Keratinocyte (primary cell): ENCODE measurements at regions not wholly inside any gene's neighbourhood (a gene's known extent, or its start where the extent isn't known, plus 50 kb on each side); places are given as distances from the start of the nearest gene placed in this dataset.

ENCODE experiments used
- DNase-seq: peaks from one replicate; pipeline ENCODE4 v3.0.0-alpha.2; 2011; ENCODE audit warnings: low read depth, missing footprints, low spot score
- FAIRE-seq: peaks from 2 replicates; lab custom pipeline; 2011; peaks lifted over from hg19 to GRCh38; lab: Jason Lieb, UNC
- H2AFZ ChIP-seq: 2 replicates; pipeline ENCODE4 v1.6.0; 2012; ENCODE audit warnings: low read length, control low read depth, inconsistent platforms; ENCODE audit not compliant: control insufficient read depth
- H3K27ac ChIP-seq: 2 replicates; pipeline ENCODE4 v1.5.1; 2011; ENCODE audit warnings: low read length; ENCODE audit not compliant: control insufficient read depth, insufficient read depth
- H3K27me3 ChIP-seq: 3 replicates; pipeline ENCODE4 v1.6.0; 2011; ENCODE audit warnings: low read length; ENCODE audit not compliant: control insufficient read depth, insufficient read depth; ENCODE audit errors: extremely low read depth
- H3K36me3 ChIP-seq, 2 experiments: 2 replicates in 1 of 2; 3 replicates in 1 of 2; pipeline ENCODE4 v1.5.1; 2011; ENCODE audit warnings: low read length in 2 of 2, mild to moderate bottlenecking in 1 of 2; ENCODE audit not compliant: control insufficient read depth in 2 of 2, insufficient read depth in 2 of 2; ENCODE audit errors: extremely low read depth in 1 of 2
- H3K4me1 ChIP-seq: 3 replicates; pipeline ENCODE4 v1.5.1; 2011; ENCODE audit warnings: low read length; ENCODE audit not compliant: control insufficient read depth, insufficient read depth; ENCODE audit errors: extremely low read depth
- H3K4me2 ChIP-seq: 3 replicates; pipeline ENCODE4 v1.6.0; 2011; ENCODE audit warnings: low read depth, low read length; ENCODE audit not compliant: control insufficient read depth, insufficient read depth; ENCODE audit errors: extremely low read depth
- H3K4me3 ChIP-seq, 3 experiments: fragments of 200-600 bp in 1 of 3; sonication (generic) in 1 of 3; 2 replicates in 2 of 3; 3 replicates in 1 of 3; pipeline ENCODE4 v1.5.1; 2011 to 2016; ENCODE audit warnings: low read length in 3 of 3, mild to moderate bottlenecking in 3 of 3, control low read depth in 2 of 3, inconsistent platforms in 1 of 3, low read depth in 1 of 3, mixed read lengths in 1 of 3, mixed run types in 1 of 3, moderate library complexity in 1 of 3; ENCODE audit not compliant: control insufficient read depth in 2 of 3, insufficient read depth in 2 of 3; ENCODE audit errors: extremely low read depth in 1 of 3
- H3K79me2 ChIP-seq: 2 replicates; pipeline ENCODE4 v1.6.0; 2012; ENCODE audit warnings: low read length; ENCODE audit not compliant: control insufficient read depth, insufficient read depth
- H3K9ac ChIP-seq: 3 replicates; pipeline ENCODE4 v1.6.0; 2011; ENCODE audit warnings: low read length; ENCODE audit not compliant: control insufficient read depth, insufficient read depth; ENCODE audit errors: extremely low read depth
- H3K9me1 ChIP-seq: 3 replicates; pipeline ENCODE4 v1.6.0; 2011; ENCODE audit warnings: low read length; ENCODE audit not compliant: control insufficient read depth, insufficient read depth; ENCODE audit errors: extremely low read depth
- H3K9me3 ChIP-seq: 2 replicates; pipeline ENCODE4 v1.5.1; 2012; ENCODE audit warnings: low read depth, low read length; ENCODE audit not compliant: control insufficient read depth
- H4K20me1 ChIP-seq: 3 replicates; pipeline ENCODE4 v1.6.0; 2011; ENCODE audit warnings: low read length; ENCODE audit not compliant: control insufficient read depth, insufficient read depth; ENCODE audit errors: extremely low read depth
- EZH2 ChIP-seq: IDR thresholded peaks from one replicate; pipeline ENCODE4 v1.6.1; 2012; ENCODE audit warnings: inconsistent platforms, mild to moderate bottlenecking, low read length, moderate library complexity
- dilution Hi-C: fragments of 300-500 bp; cut with MboI; formaldehyde crosslinking; loops from one replicate; pipeline ENCODE4 v1.7.0; 2020; ENCODE audit warnings: low sequenced_read_pairs; ENCODE audit not compliant: extremely low pct_ligation_motif_present
- TF ChIP-seq, protein P1 (sequence below), 3 experiments: IDR thresholded peaks in 1 of 3; conservative IDR thresholded peaks in 1 of 3; optimal IDR thresholded peaks in 1 of 3; 2 replicates in 2 of 3; 3 replicates in 1 of 3; pipeline versions ENCODE3 to v1.5.1; 2011; ENCODE audit warnings: low read length in 3 of 3, mild to moderate bottlenecking in 3 of 3, moderate library complexity in 2 of 3, control low read depth in 1 of 3, inconsistent platforms in 1 of 3; ENCODE audit not compliant: insufficient read depth in 2 of 3; ENCODE audit errors: extremely low read depth in 1 of 3

DNA sequence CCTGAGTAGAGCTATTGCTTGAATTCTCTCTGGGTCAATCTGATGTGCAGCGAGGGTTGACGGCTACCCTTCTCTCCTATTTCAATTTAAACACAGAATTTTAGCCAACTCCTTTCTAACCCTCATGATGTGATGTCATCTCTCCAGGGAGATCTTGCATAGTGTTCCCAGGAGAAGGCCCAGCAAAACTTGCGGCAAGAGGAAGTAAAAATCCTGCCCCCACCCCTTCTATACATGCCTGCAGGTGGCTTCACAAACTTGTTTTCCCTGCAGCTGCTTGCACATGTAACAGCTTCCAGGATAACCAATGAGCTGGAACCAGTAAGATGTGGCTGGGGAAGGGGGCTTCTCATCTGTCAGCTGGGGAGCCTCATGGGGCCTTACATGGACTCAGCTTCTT lies 169.3 kb upstream of the CDH4 start:
- peaks cover 26% of the 10 kb centered on the region for H3K27me3 ChIP-seq
- no peak overlapping the region for H3K4me2 ChIP-seq
- DNase-seq (no peak), FAIRE-seq (no peak)
- H4K20me1 ChIP-seq, result no peaks in the 10 kb centered on the region
- no peaks in the 10 kb centered on the region for H3K4me1 ChIP-seq
- H3K9ac ChIP-seq, result no peak overlapping the region
- no peak overlapping the region for H2AFZ ChIP-seq
- dilution Hi-C loops, result no loop called here
- H3K36me3 ChIP-seq, result no peaks in the 10 kb centered on the region
- TF ChIP-seq EZH2, result no peak
- TF ChIP-seq, protein P1, sequence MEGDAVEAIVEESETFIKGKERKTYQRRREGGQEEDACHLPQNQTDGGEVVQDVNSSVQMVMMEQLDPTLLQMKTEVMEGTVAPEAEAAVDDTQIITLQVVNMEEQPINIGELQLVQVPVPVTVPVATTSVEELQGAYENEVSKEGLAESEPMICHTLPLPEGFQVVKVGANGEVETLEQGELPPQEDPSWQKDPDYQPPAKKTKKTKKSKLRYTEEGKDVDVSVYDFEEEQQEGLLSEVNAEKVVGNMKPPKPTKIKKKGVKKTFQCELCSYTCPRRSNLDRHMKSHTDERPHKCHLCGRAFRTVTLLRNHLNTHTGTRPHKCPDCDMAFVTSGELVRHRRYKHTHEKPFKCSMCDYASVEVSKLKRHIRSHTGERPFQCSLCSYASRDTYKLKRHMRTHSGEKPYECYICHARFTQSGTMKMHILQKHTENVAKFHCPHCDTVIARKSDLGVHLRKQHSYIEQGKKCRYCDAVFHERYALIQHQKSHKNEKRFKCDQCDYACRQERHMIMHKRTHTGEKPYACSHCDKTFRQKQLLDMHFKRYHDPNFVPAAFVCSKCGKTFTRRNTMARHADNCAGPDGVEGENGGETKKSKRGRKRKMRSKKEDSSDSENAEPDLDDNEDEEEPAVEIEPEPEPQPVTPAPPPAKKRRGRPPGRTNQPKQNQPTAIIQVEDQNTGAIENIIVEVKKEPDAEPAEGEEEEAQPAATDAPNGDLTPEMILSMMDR (optimal IDR thresholded peaks at IDR 0.05 in 1 of 3, IDR thresholded peaks at IDR 0.05 in 1 of 3, conservative IDR thresholded peaks at IDR 0.05 in 1 of 3; ENCODE audit: extremely low read depth in 1 of 3, insufficient read depth in 2 of 3, low read length in 3 of 3), result no peak
- no peak overlapping the region for H3K27ac ChIP-seq
- no peak overlapping the region for H3K4me3 ChIP-seq
- no peaks in the 10 kb centered on the region for H3K79me2 ChIP-seq
- no peaks in the 10 kb centered on the region for H3K9me1 ChIP-seq
- no peaks in the 10 kb centered on the region for H3K9me3 ChIP-seq

GRCh38 chr20:61083431-61083830 lies 168.6 kb upstream of the CDH4 start:
- H3K27ac ChIP-seq, result no peak overlapping the region
- no peak overlapping the region for H3K9ac ChIP-seq
- no peaks in the 10 kb centered on the region for H3K9me3 ChIP-seq
- H3K79me2 ChIP-seq, result no peaks in the 10 kb centered on the region
- no peaks in the 10 kb centered on the region for H4K20me1 ChIP-seq
- no peak overlapping the region for H3K4me2 ChIP-seq
- no peaks in the 10 kb centered on the region for H3K9me1 ChIP-seq
- no peak overlapping the region for H2AFZ ChIP-seq
- H3K27me3 ChIP-seq, result peaks cover 29% of the 10 kb centered on the region
- DNase-seq (no peak), FAIRE-seq (no peak)
- dilution Hi-C loops, result no loop called here
- TF ChIP-seq, protein P1 (optimal IDR thresholded peaks at IDR 0.05 in 1 of 3, IDR thresholded peaks at IDR 0.05 in 1 of 3, conservative IDR thresholded peaks at IDR 0.05 in 1 of 3; ENCODE audit: extremely low read depth in 1 of 3, insufficient read depth in 2 of 3, low read length in 3 of 3), result no peak
- TF ChIP-seq EZH2, result no peak
- no peak overlapping the region for H3K4me3 ChIP-seq
- H3K36me3 ChIP-seq, result no peaks in the 10 kb centered on the region
- H3K4me1 ChIP-seq, result no peaks in the 10 kb centered on the region
